NCI-H226 (cell line): ENCODE measurements at regions not wholly inside any gene's neighbourhood (a gene's known extent, or its start where the extent isn't known, plus 50 kb on each side); places are given as distances from the start of the nearest gene placed in this dataset.

Source experiments
- DNase-seq: peaks from one replicate; pipeline ENCODE4 v3.0.0-alpha.2; 2015

DNA sequence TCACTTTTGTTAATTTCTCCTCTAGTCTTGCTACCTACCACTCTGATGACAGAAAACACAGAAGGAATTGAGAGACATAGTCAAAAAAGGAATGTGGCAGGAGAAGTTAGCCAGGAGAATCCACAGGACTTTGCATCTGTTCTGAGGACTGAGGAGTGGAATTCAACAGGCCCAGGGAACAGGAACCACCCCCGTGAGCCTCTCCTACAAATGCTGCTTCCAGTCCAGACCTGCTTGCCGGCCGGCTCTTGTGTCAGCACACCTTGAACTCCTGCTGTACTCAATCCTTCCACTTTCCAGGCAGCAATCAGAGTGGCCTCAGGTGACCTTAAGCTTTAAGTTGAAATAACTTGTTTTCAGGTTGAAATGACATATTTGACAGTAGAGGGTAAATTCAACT is 903.1 kb downstream of the BCL11B start:
- DNase-seq = no peak

DNA sequence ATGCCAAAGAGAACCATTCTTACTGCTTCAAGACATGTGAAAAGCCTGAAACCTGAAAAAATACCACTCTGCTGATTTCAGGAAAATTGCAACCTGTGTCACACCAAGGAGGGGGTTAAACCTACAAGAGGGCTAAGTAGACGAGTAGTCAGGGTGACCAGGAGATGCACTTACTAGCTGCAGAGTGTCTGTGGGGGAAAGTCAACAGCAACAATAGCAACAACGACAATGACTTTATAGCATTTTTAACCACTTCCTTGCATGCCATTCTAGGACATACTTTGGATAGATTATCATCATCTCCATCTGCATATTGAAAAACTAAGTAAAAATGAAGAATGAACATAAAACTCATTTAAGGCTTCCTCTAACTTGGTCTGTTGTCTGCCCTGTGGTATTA is 902.7 kb downstream of the BCL11B start:
- DNase-seq = no peak

DNA sequence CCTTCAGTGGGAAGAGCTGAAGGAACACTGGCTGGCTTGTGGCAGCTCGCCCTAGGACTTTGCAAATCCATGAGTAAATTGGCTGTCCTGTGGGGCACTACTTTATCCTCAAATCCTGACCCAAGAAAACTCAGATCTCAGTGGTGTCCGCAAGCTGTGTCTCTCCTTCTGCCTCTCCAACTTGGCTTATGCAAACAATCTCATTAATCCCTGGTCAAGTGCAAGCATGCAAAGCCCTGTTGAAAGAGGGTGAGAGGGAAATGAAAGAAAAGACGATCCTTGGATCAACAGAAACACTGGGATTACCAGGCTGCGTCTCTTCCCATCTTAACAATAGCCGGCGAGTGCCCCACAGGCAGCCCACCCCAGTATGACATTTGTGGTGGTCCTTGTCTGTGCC is 901.6 kb downstream of the BCL11B start:
- no peak for DNase-seq

DNA sequence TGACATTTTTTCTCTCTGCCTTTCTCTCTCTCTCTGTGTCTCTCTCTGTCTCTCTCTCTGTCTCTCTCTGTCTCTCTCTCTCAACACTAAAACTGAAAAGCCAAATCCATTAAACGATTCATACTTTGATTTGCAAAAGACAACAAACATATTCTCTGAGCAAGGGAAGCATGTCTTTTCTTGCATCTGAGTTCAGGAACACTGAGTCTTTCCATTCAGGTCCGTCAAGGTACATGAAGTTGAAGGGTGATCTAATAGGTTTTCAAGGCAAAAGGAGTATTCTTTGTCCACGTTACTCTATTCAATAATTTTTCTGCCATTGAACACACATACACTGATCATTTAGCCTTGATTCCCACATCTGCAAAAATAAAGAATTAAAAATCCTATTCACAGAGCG is 900.9 kb downstream of the BCL11B start:
- DNase-seq = no peak

DNA sequence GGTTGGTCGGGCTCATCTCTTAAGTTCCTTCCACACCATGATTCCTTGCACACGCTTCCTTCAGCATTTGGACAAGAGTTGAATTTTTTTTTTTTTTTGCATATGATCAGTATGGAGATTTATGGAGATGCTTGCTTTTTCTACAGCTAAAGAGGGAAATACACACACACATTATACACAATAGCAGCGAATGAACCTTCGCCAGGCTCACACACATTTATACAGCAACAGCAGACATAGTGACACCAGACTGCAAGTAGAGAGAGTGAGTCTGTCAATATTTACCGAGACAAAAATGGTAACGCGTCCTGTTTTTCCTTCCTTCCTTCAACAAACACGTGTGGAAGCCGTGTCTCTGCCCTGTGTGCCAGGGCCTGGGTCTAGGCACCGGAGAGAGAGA is 897.9 kb downstream of the BCL11B start:
- DNase-seq = no peak

DNA sequence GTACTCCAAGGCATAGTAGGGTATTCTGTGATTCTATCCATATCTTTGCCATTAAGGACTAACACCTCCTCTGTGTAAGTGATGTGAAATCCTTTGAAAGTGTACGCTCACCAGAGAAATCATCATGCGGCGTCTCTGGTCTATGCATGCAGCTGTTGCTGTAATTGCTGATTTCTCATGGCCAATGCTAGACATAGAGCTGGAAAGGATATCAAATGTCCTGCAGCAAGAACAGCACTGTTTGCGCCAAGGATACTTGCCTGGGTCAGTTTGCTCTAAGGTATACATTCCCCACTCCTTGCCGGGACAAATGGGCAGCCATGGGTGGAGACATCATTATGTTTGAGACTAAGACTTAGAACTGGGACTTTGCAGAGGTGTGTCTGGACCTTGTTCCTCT is 896.4 kb downstream of the BCL11B start:
- no peak for DNase-seq

DNA sequence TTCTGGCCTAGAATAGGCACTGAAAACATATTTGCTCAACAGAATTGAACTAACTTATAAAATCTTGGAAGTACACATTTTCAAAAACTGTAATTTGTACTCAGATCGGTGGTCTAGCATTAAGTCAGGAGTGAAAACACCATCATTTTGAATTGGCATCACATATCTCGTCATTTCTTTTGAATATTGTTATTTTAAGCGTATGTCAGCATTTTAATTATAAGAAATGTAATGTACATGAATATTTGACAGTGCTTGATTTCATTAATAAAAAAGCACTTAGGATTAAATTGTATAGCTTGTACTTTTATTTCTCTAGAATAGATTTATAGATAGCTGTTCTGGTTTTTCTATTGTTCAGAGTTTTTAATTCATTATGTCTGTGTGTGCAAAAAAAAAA is 892.2 kb downstream of the BCL11B start:
- no peak for DNase-seq

DNA sequence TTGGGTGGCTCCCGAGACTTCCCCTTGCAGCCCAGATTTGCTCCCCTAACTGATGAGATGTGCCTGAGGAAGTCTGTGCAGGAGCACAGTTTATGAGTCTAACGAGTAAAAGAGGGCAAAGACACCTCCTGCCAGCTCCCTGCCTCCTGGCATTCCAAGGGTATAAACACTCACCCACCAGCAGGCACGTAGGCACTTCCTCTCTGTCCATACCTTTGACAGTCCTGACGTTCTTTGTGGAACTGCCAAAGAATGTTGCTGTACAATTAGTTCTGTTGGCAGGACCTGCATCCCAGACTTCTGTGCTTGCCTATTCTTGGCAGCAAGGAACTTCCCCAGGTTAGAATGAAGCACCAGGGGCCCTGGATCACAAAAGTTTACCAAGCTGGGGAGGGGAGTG is 889.3 kb downstream of the BCL11B start:
- DNase-seq = no peak

DNA sequence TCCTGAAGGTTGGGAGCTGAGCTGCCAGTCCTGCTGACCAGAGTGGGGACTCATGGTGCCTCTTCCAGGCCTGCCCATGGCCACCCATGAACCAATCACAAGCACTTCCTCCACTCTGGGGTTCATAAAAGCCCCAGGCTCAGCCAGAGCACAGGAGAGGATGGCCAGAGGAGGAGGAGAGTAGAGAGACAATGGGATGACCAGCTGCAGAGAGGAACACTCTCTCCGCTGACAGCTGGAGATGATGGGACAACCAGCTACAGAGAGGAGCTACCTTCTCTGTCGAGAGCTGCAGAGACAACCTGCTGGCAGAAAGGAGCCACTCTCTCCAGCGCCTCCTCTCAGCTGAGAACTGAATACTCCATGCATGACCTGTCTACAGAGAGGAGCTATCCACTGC is 886.1 kb downstream of the BCL11B start:
- DNase-seq = no peak

DNA sequence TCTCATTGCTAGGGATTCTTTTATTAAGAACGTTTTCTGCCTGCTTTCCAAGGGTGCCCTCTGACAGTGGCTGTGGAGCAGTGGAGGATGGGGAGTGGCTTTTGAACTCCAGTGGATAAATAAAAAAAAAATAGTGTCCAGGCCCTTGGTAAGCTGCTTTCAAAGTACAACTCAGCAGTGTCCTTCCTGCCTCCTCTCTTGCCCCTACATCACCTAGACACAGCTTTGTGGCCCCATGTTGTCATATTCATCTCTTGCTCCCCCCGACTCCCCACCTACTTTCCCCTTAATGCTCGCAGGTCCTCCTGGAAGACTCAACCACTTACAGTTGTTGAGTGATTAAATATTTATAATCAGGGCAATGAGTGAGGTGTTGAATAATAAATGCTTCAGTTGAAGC is 880.9 kb downstream of the BCL11B start:
- DNase-seq = no peak

DNA sequence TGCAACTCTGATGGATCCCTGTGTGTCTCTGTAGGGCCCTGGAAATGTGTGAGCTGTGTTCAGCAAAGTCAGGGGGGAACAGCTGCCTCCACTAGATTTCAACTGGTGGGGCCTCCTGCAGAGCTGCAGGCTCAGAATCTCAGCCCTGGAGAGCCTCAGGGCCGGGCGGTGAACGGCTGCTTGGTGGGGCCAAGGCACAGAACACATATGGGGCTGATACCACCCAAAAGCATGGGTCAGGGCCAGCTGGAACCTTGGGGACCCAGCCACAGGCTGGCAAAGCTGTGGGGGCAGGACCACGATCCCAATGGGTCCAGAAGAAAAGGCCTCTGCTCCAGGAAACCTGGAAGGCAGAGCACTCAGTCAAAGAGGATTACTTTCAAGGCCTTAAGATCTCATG is 878.5 kb downstream of the BCL11B start:
- DNase-seq = no peak

DNA sequence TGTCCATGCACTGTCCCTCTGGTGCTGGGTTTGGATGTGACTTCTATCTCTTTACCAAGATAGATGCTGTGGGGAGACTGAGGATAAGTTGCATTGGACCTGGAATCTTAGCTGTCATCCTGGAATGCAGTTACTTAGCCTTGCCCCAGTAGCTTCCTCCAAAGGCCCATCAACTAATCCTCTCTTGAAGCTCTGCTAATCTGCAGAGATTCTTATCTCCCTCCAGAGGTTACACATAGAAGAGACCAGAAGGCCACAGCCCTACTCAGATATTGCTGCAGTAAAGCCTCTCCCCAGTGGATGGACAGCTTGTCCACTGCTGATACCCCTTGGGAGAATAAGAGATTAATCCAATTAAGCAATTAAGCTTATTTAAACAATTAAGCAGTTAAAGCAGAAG is 867.2 kb downstream of the BCL11B start:
- no peak for DNase-seq

DNA sequence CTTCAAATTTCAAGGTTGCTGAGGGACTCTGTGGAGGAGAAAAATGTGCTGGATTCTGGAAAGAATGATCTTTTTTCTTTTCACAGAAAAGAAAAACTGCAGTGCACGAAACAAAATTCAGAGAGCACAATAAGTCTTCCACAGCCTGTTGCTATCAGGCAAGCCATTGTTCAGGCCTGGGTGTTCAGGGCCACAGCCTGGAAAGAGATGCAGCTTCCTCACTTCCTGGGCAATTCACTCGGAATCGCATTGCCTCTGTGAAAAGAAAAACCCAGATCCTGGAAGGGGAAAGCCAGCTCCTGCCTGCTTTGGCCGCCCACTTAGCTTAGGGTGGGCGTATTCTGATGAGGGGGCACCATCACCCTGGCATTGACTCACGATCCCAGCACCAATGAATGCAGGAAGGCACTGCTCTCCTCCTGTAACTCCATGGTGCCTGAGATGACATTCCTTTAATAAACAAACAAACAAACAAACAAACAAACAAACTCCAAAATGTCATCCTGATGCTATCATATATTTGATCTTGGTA is 863.9 kb downstream of the BCL11B start:
- no peak for DNase-seq

DNA sequence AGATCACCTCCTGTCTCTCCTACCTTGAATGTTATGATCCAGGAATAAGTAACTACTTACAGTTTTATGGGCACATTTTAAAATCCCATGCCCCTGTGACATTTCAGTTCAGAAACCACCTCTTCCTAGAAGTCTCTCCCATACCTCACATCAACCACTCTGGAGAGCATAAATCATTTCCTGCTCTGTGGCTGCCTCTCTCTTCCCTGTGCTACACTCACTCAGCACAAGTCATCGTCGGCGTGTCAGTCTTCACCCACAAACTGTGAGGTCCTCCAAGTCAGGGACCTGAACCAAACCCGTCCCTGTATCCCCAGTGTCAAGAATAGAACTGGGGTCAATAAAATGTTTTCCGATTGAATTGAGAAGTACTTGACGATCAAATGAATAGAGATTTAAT is 863.3 kb downstream of the BCL11B start:
- DNase-seq = no peak

DNA sequence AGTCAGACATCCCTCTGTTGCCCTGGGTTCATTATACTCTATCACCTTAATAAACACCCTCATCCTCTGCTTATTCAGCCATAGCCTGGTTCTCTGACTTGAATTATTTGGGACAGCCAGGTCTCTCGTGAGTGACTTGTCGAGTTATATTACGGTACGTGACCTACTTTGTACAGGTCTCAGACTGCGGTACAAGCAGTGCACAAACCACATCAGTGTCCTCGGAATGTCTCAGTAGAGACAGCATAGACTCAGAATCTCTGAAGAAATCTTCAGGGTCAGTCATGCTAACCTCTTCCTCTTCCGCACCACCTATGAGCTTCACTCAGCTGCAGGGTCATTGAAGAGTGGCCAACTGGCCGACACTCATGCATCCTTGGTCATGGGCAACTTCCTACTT is 860.8 kb downstream of the BCL11B start:
- no peak for DNase-seq

DNA sequence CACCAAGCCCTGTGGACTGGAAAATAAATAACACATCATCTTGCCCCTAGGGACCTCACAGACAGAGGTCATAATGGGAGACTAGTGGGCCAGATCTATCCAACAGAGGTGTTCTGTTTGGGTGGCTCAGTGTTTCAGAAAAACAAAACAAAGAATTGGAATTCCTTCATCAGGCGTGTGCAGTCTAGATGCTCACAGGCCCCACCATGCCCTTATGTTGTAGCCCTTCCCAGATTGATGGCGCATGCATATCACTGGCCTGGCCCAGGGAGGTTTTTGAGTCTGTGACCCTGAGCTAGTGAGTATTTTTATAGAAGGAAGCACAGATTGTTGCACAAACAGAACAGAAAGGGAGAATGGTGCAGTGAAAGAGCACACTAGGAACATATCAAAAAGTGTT is 859.6 kb downstream of the BCL11B start:
- DNase-seq = no peak

DNA sequence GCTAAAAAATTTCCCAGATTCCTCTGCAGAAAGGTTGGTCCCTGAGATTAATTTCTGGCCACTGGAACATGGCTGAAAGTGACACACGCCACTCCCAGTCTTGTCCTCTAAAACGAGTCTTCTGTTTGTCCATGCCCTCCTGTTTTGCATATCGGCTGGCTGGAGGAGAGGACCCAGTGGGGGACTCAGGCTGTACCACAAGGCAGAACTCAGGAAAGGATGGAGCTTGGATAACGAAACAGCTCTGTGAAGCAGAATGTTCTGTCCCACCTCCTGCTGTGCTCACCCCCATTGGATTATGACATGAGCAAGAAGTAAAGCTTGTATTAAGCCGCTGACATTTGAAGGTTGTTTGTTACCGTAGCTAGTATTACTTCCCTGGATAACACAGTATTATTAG is 856.2 kb downstream of the BCL11B start:
- DNase-seq = no peak

DNA sequence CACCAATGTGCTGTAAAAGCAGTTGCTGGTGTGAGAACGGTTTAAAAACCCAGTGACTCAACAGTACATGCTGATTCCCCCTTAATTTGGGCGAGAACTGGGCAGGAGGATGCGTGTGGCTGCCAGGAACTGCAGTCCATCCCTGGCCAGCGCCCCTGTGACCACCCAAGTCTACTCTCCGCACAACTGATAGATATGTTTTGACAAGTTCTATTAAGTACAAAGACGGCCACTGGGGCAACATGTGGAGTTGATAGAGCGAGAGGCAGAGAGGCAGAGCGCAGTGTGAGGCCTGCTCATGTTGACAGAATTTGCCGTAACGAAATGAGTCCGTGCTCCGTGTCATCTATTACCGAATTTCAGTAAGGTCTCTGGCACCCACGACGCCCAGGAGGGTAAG is 855.0 kb downstream of the BCL11B start:
- no peak for DNase-seq

DNA sequence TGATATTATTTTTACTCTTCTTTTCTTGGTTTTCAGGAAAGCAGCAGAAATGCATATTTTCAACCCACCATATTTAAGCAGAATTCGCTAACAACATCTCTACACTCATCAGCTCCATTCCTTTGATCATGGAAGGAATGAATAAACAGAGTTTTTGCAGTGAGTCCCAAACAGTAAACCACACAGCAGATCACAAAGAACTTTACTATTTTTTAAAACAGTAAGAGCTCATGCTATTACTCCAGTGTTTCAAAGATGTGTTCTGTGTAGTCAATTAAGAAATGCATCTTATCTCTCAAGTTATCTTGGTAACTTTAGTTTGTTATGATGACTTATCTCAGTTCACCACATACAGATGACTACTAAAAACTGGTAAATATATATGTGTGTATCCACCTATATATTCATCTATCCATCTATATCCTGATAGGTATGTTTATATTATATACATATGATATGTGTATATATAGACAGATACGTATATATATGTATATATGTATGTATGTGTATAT is 843.5 kb downstream of the BCL11B start:
- no peak for DNase-seq

DNA sequence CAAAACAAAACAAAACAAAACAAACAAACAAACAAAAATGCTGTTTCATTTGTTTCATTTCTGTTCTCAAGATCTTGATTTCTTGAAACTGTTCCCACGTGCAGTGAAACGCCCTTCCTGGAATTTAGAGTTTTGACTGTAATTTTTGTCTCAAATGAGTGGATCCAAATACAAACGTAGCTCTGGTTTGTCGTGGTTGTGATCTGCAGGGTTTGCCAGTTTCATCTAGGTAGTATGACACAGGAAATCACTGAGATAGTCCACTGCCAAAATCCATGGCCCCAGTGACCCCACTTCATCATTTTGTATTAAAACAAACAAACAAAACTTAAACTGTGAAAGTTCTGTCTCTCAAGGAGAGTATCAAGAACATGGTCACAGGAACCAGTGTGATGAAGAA is 838.6 kb downstream of the BCL11B start:
- no peak for DNase-seq

DNA sequence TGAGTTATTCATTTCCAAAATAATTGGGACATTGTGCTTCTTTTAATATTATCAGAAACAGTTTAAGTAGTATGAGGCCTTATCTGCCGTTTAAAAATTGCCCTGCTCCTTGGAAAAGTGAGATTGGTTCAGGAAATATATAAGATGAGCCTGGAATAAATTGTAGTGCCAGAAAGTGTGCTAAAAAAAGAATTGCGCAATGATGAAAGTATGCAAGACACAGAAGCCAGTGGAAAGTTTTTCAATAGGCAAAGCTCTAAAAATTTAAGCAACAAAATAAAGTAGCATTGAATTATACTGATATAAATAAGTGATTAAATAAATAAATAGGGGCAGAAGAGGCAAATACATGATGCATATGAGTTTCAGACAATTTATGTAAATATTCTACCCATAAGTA is 834.9 kb downstream of the BCL11B start:
- no peak for DNase-seq

DNA sequence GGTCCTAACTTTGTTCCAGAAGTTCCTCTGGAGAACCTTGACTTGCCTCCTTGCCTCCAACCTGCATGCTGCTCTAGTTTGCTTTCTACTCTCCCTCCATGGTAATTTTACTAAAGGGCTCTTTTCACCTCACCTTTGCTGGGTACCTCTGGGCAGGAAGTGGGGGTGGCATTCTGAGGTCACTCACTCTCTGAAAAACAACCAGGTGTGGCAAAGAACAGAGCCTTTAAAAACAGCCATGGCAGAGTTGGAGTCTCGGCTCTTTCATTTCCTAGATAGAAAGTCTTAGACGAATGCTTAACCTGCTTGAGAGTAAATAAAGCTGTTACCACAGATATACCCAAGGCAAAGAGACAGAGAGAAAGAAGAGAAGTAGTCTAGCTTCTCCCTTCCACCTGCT is 827.9 kb downstream of the BCL11B start:
- no peak for DNase-seq

DNA sequence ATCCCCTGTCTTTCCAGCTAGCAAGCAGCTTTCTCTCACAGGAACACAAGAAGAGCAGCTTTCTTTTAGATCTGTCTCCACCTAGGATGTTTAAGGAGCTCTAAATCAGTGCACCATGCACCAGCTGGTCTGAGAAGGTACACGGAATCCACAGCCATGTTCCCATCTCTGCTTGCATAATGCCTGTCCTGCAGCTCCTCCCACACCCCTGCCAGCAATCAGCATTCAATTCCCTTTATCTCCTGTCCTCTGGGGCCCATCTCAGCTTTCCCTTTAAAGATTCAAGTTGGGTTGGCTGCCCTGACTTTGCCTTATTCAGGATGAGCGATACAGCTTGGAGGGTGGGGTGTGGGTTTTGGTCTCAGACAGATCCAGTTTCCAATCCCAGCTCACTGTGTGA is 826.3 kb downstream of the BCL11B start:
- no peak for DNase-seq

DNA sequence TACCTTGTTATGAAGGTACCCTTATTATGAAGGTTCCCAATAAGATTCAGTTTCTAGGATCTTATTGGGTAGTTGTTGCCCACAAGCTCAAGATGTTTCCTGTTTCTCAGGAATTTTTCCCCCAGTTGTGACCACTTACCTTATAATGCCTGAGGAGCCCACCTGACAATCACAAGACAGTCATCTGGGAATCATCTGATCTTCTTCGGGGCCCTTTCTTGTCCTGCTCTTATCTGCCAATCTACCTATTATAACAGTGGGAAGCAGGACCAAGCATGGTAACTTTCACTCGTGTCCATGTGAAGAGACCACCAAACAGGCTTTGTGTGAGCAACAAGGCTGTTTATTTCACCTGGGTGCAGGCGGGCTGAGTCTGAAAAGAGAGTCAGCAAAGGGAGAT is 825.5 kb downstream of the BCL11B start:
- DNase-seq = no peak

DNA sequence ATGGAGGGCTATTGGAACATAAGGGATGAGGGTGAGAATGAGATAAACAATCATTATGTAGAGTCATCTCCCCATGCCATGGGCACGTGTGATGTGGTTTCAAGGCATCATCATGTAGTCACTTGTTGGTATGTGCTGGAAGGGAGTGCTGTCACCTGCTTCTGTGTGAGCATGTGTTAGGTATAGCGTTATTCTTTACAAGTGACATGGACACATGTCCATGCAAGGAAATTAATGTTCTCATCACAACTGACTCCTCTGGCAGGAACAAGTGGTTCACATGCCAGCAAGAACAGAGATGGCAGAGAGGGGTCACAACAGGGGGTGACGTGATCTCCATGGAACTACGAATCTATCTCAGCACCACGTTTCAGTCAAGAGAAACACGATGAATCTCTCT is 815.8 kb downstream of the BCL11B start:
- DNase-seq = no peak

DNA sequence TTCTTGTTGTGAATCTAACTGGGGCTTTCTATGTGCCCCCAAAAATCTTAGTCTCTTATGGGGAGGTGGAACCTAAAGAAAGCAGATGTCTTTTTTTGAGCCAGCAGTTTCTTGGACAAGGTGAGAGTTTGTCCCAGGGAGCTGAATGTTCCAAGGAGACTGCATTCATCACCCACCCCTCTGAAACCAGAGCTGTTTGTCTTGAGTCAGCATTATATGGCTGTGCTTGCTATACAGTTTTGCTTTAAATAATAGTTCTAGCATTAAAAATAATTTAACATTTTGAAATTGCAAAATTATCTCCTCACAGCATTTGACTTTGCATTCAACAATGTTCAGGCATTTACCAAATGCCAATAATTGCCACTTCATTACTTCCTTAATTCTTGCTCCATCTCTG is 813.3 kb downstream of the BCL11B start:
- no peak for DNase-seq
